AG08396 (cell line): ENCODE measurements at regions not wholly inside any gene's neighbourhood (a gene's known extent, or its start where the extent isn't known, plus 50 kb on each side); places are given as distances from the start of the nearest gene placed in this dataset.

ENCODE experiments used
- DNase-seq: peaks from one replicate; pipeline ENCODE4 v3.0.0; 2012; ENCODE audit warnings: low spot score, mixed read lengths

DNA sequence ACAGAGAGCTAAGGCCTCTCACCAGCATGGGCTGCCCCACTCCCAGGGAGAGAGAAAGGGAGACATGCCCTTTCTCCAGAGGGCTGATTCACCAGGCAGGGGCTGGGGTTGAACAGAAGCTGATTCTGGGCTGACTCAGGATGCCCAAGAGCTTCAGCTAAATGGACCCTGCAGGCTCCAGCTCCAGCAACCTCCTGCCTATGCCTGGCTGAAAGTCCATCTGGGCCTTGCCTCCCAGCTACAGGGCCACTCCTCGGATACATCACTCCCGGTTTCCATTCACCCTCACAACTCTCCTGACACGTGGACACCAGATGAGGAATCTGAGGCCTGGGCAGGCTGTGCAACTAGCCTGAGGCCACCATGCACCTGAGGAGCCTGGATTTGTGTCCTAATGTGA is 215.5 kb downstream of the BUD13 start:
- peak; percentile 36 for DNase-seq

GRCh38 chr11:116556483-116556882 is 216.3 kb downstream of the BUD13 start:
- no peak for DNase-seq

DNA sequence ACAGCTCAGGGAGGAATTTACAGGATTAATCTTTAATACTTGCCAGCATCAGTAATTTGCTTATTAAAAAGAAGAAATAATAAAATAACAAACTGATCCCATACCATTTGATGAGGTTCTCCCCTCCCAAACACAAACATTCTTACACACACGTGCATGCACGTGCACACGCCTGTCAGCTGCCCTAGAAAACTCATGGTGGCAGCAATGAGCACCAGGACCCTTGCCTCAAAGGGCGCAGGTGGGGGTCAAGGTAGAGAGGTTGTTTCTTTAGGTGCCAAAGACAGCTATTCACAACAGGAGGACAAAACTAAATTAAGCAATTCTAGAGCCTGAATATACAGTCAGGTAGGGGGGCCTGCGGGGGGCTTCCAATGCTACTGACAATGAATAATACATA is 219.3 kb downstream of the BUD13 start:
- no peak for DNase-seq

- DNase-seq, result no peak
These were observed 221.2 kb downstream of the BUD13 start for GRCh38 chr11:116551576-116551975.

DNA sequence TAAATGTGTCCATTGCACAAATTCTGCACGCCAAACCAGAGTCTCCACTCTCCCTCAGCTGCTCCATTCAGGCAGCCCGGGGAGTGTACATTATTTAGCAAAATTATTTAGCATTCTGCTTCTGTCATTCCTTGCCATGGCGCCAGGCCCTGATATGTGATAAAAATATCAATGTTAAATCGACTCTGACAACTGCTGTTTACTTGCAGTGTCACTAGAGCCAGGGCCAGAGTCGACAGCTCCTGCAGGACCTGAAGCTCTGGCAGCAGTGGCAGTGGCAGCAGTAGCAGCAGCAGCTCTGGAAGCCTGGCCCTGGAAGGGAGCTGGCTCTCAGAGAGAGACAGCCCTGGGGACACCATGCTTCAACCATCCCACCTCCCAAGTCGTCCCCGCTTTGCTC is 224.5 kb downstream of the BUD13 start:
- DNase-seq, result no peak

DNA sequence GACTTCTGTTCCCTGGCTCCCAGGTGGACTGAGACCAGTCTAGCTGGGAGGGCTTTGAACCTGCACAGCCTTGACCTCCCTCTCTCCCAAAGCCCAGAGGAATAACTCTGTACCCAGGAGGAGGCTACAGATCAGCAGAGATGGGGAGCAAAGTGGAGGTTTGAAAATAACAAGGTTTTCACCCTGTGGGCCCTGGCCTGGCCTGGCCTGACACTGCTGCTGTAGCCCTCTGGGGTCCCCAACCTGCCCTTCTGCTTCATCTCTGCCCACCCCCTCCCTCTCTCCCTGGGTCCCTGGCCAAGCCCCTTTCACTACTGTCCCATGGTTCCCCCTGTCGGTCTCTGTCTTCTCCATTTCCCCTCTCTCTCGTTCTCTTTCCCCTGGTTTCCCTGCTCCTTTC is 225.2 kb downstream of the BUD13 start:
- no peak for DNase-seq

GRCh38 chr11:116545912-116546311 is 226.9 kb downstream of the BUD13 start:
- DNase-seq, result no peak

DNA sequence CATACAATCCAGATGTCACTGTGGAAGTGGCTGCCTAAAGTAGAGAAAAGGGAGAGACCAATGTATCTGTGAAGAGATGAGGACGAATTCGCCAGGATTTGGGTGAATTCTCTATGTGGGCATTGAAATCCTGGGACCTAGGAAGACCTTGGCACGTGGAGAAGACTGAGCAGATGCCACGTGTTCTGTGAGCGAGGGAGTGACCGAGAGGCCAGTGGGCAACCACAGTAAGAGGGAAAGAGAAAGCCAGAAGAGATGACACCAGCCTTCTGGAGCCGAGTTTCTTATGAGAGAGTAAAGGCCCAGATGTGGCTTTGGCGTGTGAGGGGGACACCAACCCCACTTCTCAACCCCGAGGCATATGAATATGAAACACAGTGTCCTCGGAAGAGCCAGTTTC is 228.1 kb downstream of the BUD13 start:
- no peak for DNase-seq

GRCh38 chr11:116543911-116544475 is 228.8 kb downstream of the BUD13 start:
- DNase-seq, result no peak

DNA sequence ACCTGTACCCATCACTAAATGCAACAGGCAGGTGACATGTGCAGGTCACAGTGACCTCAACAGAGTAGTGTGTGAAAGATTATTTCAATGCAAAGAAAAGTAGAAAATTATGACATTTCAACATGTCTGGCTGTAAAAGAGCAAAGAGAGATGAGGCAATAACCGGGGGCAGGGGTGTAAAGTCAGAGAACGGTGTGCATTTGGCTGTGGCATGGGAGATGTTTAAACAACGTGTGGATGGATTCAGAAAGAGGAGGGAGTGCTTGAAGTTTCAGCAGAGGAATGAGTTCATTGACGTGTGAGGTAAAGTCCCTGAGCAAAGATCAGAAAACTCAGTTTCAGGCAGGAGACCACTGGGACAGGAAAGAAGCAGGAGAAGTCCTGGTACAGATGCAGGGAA is 229.7 kb downstream of the BUD13 start:
- no peak for DNase-seq

- no peak for DNase-seq
These were observed 230.4 kb downstream of the BUD13 start for GRCh38 chr11:116542406-116542805.

DNA sequence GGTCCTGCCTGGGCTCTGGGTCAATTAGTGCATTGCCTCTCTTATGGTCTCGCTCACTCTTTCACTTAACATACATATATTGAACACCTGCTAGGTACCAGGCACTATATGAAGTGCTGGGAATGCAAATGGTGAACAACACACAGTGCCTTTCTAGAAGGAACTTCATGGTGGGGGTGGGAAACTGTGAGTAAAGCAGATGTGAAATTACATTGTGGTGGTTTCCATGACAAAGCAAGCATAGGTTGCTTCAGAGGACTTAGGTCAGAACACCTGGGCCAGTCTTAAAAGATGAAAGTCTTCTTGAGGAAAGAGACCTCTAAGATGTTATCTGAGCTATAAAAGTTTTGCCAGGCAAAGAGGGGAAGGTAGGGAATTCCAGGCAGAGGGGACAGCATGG is 231.3 kb downstream of the BUD13 start:
- DNase-seq, result no peak

DNA sequence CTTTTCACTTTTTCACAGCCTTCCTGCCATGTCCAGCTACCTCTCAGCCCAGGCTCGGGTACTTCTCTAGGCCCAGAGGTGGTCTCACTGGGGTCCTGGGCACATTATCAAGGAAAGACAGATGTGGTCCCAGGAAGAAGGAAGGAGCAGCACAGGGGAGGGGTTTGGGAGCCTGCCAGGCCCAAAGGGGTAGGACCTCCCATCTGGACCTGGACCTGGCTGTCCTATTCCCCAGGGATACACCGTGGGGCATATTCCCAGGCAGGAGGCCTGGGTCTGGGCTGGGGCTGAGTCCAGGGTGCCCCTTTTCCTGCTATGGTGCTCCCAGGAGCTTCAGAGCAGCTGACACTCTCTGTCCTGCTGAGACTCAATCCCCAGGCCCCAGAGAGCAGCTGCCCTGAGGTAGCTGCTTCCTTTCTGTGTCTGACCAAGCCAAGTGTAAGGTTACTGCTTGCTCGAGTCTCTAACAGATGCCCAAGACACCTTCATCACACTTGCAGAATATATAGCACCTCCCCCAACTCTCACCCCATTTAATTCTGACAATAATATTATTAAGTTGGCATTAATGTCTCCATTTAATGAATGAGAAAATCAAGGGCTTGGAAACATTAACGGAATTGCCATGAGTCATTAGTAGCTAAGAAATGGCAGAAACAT is 232.0 kb downstream of the BUD13 start:
- no peak for DNase-seq

DNA sequence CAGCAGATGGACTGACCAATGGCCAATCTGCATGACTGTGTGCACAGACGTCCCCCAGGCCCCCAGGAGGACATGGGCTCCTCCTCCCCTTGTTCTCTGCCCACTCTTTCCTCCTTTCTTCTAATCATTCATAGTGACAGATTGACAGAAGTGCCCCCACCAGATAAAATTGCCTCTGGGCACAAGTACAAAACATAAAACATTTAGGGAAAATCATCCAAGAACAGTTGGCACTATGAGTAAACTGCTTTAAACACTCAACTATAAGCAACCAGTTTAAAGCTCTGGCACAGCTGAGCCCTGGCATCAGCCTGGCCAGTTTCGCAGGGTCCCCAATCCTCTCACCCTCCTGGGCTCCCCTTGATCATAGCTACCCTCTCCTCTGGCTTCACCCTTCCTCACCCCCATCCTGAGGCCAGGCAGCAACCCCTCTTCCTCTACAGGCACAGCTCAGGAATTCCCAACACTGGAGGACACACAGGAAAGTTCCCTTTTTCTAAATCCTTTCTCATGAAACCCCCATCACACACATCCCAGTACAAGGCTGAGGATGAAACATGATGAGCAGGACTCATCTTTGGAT is 232.9 kb downstream of the BUD13 start:
- DNase-seq, result no peak

GRCh38 chr11:116539211-116539610 is 233.6 kb downstream of the BUD13 start:
- DNase-seq, result no peak

GRCh38 chr11:116538677-116539076 is 234.1 kb downstream of the BUD13 start:
- no peak for DNase-seq

- no peak for DNase-seq
These were observed 235.1 kb downstream of the BUD13 start for GRCh38 chr11:116537709-116538108.

- DNase-seq, result no peak
These were observed 235.7 kb downstream of the BUD13 start for GRCh38 chr11:116537121-116537520.

DNA sequence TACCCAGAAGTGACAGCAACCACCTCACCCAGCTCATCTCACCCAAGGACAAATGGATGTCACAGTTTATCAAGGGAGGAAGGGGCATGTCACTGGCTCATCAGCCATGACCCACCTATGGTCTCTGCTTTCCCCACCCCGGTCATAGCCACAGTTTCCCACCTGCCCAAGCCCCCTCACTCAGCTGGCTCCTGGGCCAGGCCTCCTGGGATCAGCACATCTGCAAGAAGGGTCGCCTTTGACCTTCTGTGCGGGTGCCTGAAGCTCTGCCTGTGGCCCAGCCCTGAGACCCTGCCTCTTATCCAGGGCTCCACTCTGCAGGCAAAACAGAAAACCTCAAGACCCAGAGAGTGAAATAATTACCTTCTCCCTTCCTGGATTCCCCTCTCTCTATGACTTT is 236.4 kb downstream of the BUD13 start:
- DNase-seq, result no peak

- DNase-seq, result no peak
These were observed 236.8 kb downstream of the BUD13 start for GRCh38 chr11:116535994-116536393.

DNA sequence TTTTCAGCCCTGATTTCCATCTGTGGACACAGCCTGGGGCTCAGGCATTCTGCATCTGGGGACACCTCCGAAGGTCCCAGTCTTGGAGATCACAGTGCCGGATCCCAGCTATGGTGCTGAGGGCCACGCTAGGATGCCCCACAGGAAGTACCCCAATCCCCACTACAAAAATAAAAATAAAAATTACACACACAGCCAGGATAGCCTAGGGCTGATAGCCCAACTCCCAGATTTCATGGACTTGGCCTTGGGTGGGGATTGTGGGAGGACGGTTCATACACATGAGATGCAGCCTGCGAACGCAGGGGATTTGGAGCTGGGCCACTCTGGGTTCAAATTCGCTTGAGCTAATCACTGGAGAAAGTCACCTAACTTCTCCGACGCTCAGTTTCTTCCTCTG is 237.7 kb downstream of the BUD13 start:
- DNase-seq, result no peak

DNA sequence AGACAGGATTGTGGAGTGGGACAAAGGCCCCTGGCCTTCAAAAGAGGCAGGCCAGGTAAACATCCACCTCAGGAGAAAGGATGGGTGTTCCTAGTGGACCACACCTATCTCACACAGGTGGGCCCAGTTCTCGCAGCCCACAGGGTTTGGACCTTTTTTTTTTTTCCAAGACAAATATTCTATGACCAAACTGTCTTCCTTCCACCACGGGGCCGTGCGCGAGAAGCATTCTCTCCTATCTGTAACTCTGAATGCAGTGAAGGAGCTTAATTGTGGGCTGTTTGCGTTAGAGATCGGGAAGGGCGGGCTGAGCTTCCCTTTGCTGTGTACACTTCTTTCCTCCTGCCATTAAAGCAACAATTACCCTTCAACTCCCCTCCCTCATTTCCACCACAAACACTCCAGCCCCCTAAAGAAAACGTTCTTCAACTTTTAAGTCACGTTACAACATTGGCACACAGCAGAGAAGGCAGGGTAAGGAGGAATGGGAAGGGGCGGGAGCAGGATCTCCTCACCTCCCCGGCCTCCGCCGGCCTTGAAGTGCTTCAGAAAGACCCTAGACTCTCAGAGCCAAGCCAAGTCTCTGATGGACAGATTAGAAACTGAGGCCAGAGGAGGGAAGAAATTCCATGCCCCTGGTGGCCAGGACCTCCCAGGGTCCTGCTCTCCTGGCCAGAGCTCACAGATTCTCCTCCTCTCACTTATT is 238.4 kb downstream of the BUD13 start:
- no peak for DNase-seq

GRCh38 chr11:116533186-116533825 is 239.5 kb downstream of the BUD13 start:
- no peak for DNase-seq
